GM21737 (cell line): ENCODE measurements at regions not wholly inside any gene's neighbourhood (a gene's known extent, or its start where the extent isn't known, plus 50 kb on each side); places are given as distances from the start of the nearest gene placed in this dataset.
"Not testable (repeated sequence)": the region's sequence is repeated elsewhere in the genome, so short reads cannot be mapped to it uniquely, and the experiment has no call there.

Experiments used
- ATAC-seq: cut with Tn5 transposase; IDR thresholded peaks from one replicate; pipeline ENCODE4 v1.9.1; 2021; ENCODE audit warnings: mild to moderate bottlenecking, moderate library complexity; ENCODE audit not compliant: unreplicated experiment

DNA sequence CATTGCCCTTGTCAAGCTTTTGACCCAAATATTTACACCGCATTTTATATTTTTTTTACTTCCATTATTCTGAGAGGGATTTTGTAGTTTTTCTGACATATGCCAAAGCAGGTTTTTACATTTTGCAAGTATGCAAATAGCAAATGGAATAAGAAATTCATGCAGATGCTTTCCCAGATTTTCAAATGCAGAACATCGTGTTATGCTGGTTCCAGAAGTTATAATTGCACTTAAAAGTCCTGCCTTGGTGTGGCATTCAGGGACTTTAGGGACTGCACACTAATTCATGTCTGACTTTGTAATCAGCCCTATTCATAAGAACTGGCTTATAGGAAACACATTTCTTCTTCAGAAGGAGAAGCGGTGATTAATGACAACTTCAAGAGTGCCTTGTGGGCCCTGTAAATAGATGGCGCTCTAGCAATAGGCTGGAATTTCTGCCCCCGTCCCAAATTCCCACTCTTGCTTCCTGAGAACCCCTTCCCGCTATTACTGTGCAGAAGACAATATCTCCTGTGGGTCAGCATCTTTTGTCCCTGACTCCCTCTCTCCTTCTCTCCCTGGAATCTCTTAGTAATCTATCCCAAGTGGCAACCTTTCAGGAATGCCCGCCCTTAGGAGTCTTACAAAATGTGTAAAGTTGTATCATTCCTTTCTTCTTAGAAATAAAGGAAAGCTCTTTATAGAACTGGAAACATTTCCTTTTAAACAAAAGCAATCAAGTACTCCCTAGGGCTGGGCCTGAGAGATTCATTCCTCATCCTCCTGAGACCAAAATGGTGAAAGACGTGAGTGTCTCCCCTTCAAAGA lies 264.0 kb downstream of the INHBA start:
- ATAC-seq, result no peak

GRCh38 chr7:41437257-41438196 lies 265.4 kb downstream of the INHBA start:
- no peak for ATAC-seq

DNA sequence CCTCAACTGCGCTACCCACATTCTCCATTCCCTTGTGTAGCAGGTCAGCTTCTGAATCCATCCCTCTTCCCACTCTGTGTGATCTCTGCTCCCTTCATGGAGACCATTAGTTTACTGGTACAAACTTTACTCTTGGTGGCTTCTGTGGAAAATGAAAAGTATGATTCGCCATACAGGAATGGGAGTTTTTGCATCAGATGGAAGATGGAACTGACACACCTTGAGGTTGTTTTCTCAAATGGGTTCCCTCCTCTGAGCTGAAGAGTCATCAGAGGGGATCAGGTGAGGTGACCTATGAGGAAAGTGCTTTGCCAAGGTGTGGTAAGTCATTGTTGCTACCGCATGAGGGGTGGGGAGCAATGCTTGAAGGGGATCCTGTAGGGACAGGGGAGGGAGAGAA lies 266.8 kb downstream of the INHBA start:
- ATAC-seq, result no peak

DNA sequence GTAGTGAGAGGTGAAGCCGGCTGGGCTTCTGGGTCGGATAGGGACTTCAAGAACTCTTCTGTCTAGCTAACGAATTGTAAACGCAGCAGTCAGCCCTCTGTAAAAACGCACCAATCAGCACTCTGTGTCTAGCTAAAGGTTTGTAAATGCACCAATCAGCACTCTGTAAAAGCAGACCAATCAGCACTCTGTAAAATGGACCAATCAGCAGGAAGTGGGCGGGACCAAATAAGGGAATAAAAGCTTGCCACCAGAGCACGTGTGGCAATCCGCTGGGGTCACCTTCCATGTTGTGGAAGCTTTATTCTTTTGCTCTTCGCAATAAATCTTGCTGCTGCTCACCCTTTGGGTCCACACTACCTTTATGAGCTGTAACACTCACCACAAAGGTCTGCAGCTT lies 267.9 kb downstream of the INHBA start:
- ATAC-seq, result not testable (repeated sequence)

DNA sequence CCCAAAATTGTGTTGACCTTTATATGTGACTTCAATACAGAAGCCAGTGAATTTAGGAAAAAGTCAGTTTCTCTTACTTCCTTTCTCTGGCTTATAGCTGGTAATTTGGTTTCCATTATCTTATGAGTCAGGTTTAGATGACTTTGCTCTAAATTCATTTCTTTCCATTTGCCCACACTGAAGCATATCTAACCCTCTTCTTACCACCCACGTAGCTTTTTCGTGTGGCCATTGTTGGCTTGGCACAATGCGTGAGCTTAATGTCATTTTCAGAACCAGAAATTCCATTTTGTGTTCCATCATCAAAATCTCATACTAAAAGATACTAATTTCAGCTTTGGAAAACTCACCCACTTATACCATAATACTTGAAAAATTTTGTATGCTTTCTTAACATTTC lies 271.2 kb downstream of the INHBA start:
- no peak for ATAC-seq

DNA sequence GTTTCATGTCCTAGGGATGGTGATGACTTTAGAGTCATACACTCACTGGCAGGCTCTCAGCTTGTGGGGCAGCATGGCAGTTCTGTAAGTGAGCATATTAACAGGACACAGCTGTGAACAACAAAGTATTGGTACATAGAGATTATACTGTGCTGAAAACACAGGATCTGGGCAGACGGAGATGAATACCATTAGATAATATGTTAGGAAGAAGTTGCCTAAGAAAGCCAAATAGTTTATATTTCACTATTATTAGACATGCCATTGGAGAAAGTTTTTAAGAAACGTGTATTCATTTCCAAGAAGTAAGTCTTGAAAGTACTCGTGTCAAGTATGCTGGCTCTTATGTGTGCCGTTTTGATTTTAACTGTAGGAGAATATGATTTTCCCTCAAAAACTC lies 274.5 kb downstream of the INHBA start:
- ATAC-seq, result no peak

GRCh38 chr7:41425926-41426325 lies 277.0 kb downstream of the INHBA start:
- no peak for ATAC-seq

GRCh38 chr7:41421056-41421455 lies 281.8 kb downstream of the INHBA start:
- no peak for ATAC-seq

DNA sequence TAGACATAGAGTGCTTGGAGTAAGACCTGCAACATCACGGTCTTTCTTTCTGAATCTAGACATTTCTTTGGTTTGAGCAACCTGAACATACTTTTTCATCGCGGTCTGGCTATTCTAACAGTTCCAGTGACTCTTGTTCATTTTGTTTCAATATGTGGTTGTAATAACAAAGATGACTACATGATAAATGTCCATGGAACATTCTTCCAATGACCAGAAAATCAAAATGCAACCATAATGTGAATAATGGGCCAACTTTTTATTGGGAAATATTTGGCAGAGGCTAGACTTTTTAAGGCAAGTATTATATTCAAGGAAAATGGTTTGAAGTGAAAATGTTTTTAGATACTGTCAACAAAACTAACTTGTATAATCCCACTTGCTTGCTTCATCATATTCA lies 282.5 kb downstream of the INHBA start:
- ATAC-seq, result no peak

GRCh38 chr7:41418337-41418736 lies 284.6 kb downstream of the INHBA start:
- ATAC-seq, result no peak

- no peak for ATAC-seq
These were observed 286.7 kb downstream of the INHBA start for GRCh38 chr7:41416208-41416595.

DNA sequence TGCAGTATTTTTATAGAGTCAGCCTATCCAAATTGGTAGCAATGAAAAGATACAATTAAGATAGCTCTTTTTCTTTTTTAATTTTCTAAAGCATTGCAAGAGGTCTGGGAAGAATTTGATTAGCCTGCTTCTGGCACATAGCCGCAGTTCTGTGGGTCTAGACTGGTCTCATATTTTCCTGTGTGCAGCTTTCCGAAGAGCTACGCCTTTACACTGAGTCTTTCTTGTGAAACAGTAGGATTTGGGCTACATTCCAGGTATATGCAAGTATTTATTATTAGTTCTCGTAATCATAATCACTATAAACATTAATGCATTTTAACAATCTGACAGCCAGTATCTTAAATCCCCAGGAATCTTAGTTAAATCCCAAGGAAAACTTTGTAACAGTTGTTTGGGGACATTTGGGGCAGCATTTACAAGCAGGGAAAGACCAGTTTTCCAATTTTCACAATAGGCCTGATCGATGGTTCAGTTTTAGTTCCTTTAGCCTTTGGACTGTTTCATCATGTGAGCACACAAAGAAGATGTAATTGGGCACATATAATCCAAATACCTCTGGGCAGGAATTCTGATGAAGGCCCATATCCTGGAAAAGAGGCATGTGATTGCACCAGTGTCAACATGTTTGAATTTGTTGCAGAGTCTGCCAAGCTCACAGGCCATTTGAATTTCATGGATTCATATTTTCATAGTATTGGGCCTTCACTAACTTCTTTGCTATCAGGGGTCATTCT lies 287.3 kb downstream of the INHBA start:
- no peak for ATAC-seq

- ATAC-seq, result no peak
These were observed 287.8 kb downstream of the INHBA start for GRCh38 chr7:41415051-41415450.

DNA sequence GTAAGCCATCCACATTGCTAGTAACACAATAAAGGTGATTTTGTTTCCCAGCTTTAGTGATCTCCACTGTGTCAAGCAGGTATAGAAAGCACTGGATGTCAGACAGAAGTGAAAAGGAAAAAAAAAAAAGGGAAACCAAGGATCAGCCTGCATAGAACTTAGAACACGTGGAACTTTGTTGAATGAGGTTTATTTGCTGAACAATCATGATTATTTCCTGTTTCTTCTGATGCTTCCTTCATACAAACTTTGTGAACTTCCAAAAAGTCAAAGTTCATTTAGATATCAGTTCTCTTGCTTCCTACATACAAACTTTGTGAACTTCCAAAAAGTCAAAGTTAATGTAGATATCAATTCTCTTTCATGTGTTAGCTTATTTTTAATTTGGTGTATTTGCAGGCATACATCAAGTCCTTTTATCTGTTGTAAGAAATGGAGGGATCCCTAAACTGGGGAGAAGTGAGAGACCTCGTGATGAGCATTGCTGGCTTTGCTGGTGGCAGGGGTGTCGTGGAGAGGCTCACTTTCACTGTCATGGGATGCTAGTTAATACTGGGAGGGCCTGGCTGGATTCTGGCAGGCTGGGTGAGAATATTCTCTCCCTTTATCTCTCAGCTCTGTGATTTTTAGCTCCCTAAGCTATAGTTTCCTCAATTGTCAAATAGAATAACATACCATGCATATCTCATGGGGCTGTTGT lies 298.4 kb downstream of the INHBA start:
- no peak for ATAC-seq

- no peak for ATAC-seq
These were observed 299.6 kb downstream of the INHBA start for GRCh38 chr7:41403291-41403690.

DNA sequence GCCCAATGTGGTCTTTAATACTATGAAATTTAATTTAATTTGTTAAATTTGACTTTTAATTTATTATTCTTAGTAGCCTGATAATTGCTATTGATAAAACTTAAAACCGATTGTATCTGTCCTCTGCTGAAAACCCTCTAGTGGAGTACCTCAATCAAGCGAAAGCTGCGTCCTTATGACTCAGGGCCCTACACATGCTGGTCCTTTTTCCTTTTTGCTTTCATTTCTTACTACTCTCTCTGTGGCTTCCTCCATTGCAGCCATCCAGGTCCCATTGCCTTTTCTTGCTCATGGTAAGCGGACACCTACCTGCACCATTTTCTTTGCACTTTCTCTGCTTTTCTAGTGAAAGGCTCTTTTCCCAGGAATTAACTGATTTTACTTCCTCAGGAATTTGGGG lies 301.1 kb downstream of the INHBA start:
- no peak for ATAC-seq

DNA sequence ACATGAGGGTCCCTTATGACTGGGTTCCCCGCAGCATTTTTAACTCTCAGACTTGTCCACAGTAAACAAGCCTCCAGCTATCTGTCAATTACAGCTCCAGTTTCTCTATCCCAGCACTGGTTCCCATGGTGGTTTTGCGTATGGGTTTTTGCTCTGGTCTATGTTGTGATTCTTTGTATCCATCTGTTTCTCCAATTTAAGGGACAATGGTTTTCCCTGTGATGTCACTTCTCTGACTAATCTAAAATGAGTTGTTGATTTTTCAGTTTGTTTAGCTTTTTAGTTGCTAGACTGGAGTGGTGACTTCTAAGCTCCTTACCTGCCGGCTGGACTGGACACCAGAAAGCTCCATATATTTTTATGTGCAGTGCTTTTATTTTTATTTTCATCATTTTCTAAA lies 303.7 kb downstream of the INHBA start:
- ATAC-seq, result no peak

DNA sequence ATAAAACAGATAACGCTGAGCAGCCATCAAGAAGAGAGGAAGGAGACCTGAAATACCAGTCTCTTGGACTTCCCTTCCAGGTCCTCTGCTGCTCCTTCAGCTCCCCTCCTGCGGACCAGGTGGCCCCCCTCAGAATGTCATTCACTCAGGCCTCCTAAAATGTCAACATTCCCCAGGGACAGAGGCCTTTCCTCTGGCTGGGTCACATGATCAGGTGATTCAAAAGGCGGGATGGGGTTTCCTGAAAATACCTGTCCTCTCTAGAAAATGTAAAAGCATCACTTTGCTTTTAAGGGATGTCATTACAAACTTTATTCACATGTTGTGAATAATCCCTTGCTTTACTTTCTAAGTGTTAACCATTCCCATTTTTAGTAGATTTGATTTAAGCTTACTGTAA lies 311.1 kb downstream of the INHBA start:
- no peak for ATAC-seq

- not testable (repeated sequence) for ATAC-seq
These were observed 314.0 kb downstream of the INHBA start for GRCh38 chr7:41388933-41389332.

GRCh38 chr7:41385996-41386395 lies 316.9 kb downstream of the INHBA start:
- ATAC-seq, result no peak

- no peak for ATAC-seq
These were observed 318.5 kb downstream of the INHBA start for GRCh38 chr7:41384418-41384817.
